Caco-2 (cell line): ENCODE measurements at regions not wholly inside any gene's neighbourhood (a gene's known extent, or its start where the extent isn't known, plus 50 kb on each side); places are given as distances from the start of the nearest gene placed in this dataset.

Source experiments
- BruUV-seq: library from RNA; stranded (reverse); fragments of 400-500 nt; replicated peaks from 2 replicates; lab custom pipeline; 2021; lab: Mats Ljungman, UMichigan
- CTCF ChIA-PET: fragments of 300-600 bp; sonication (Branson Sonifier 250); formaldehyde crosslinking; loops from one replicate; lab custom pipeline; 2022; ENCODE audit warnings: antibody characterized with exemption; lab: Charles Lee
- POLR2A ChIA-PET: fragments of 300-600 bp; sonication (Branson Sonifier 250); formaldehyde crosslinking; loops from one replicate; lab custom pipeline; 2022; ENCODE audit warnings: antibody characterized with exemption; lab: Charles Lee
- DNase-seq, 2 experiments: peaks; one replicate each; pipeline versions ENCODE4 v3.0.0 to v3.0.0-alpha.2; 2020 to 2022
- H3K27me3 ChIP-seq: replicated peaks from 2 replicates; pipeline ENCODE4 v1.6.0; 2011; ENCODE audit warnings: low read length; ENCODE audit not compliant: control insufficient read depth, insufficient read depth
- H3K36me3 ChIP-seq: 2 replicates; pipeline ENCODE4 v1.5.1; 2011; ENCODE audit warnings: low read length; ENCODE audit not compliant: control insufficient read depth, insufficient read depth
- H3K4me1 ChIP-seq: fragments of 250-450 bp; sonication (Bioruptor Pico); 2 replicates; pipeline ENCODE4 v1.5.1; 2020; ENCODE audit warnings: mild to moderate bottlenecking
- H3K4me3 ChIP-seq: 2 replicates; pipeline ENCODE4 v1.5.1; 2011; ENCODE audit warnings: low read depth, mild to moderate bottlenecking, control low read depth, low read length
- H3K9me3 ChIP-seq: fragments of 250-450 bp; sonication (Bioruptor Pico); 2 replicates; pipeline ENCODE4 v1.5.1; 2020; ENCODE audit warnings: mild to moderate bottlenecking, moderate library complexity
- H3K27ac Mint-ChIP-seq: one replicate; pipeline ENCODE4 v1.8.0; 2022; ENCODE audit warnings: mixed read lengths; ENCODE audit not compliant: unreplicated experiment
- H3K27me3 Mint-ChIP-seq: one replicate; pipeline ENCODE4 v1.8.0; 2022; ENCODE audit warnings: mixed read lengths; ENCODE audit not compliant: insufficient read depth, unreplicated experiment
- H3K36me3 Mint-ChIP-seq: one replicate; pipeline ENCODE4 v1.8.0; 2022; ENCODE audit warnings: mild to moderate bottlenecking, mixed read lengths; ENCODE audit not compliant: insufficient read depth, unreplicated experiment
- H3K4me1 Mint-ChIP-seq: one replicate; pipeline ENCODE4 v1.8.0; 2022; ENCODE audit warnings: low read depth, mixed read lengths; ENCODE audit not compliant: unreplicated experiment
- H3K4me3 Mint-ChIP-seq: one replicate; pipeline ENCODE4 v1.8.0; 2022; ENCODE audit warnings: mild to moderate bottlenecking, moderate library complexity, mixed read lengths; ENCODE audit not compliant: unreplicated experiment
- H3K9me3 Mint-ChIP-seq: one replicate; pipeline ENCODE4 v1.8.0; 2022; ENCODE audit warnings: mixed read lengths; ENCODE audit not compliant: unreplicated experiment
- CTCF ChIP-seq, 2 experiments: fragments of 200-600 bp in 1 of 2; IDR thresholded peaks; 1 replicate in 1 of 2; 2 replicates in 1 of 2; pipeline versions ENCODE4 v1.5.1 to v1.8.0; 2011 to 2022; ENCODE audit warnings: antibody characterized with exemption in 1 of 2, control low read depth in 1 of 2, inconsistent platforms in 1 of 2, low read depth in 1 of 2, low read length in 1 of 2, mild to moderate bottlenecking in 1 of 2, moderate library complexity in 1 of 2; ENCODE audit not compliant: insufficient read depth in 1 of 2, severe bottlenecking in 1 of 2, unreplicated experiment in 1 of 2
- intact Hi-C: fragments of 100-400 bp; cut with micrococcal nuclease; formaldehyde crosslinking; loops from one replicate; pipeline ENCODE4 v1.10.0; 2022; ENCODE audit not compliant: unreplicated experiment

DNA sequence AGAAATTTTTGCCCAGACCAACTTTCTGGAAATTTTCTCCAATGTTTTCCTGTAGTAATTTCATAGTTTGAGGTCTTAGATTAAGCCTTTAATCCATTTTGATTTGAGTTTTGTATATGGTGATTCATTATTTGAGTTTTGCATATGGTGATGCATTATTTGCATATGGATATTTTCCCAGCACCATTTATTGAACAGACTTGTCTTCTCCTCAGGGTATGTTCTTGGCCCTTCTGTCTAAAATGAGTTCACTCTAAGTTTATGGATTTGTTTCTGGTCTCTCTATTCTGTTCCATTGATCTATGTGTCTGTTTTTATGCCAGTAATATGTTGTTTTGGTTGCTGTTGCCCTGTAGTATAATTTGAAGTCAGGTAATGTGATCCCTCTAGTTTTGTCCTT lies 139.3 kb downstream of the SLC25A46 start:
- intact Hi-C loops = no loop called here
- H3K27ac Mint-ChIP-seq = no peak overlapping the region
- ChIA-PET POLR2A (no interaction called here), CTCF (no interaction called here)
- no peaks in the 10 kb centered on the region for H3K4me1 Mint-ChIP-seq
- H3K4me3 Mint-ChIP-seq = no peak overlapping the region
- H3K9me3 Mint-ChIP-seq = no peaks in the 10 kb centered on the region
- Histone ChIP-seq H3K36me3 (no peaks in the 10 kb centered on the region), H3K4me1 (no peaks in the 10 kb centered on the region), H3K27me3 (no peaks in the 10 kb centered on the region), H3K4me3 (no peak overlapping the region), H3K9me3 (no peaks in the 10 kb centered on the region)
- no peak for DNase-seq
- no TSS peak for BruUV-seq
- no peaks in the 10 kb centered on the region for H3K36me3 Mint-ChIP-seq
- H3K27me3 Mint-ChIP-seq = no peaks in the 10 kb centered on the region
- no peak for TF ChIP-seq CTCF (IDR thresholded peaks at IDR 0.05; ENCODE audit: insufficient read depth in 1 of 2, low read depth in 1 of 2, low read length in 1 of 2, severe bottlenecking in 1 of 2, unreplicated experiment in 1 of 2)

DNA sequence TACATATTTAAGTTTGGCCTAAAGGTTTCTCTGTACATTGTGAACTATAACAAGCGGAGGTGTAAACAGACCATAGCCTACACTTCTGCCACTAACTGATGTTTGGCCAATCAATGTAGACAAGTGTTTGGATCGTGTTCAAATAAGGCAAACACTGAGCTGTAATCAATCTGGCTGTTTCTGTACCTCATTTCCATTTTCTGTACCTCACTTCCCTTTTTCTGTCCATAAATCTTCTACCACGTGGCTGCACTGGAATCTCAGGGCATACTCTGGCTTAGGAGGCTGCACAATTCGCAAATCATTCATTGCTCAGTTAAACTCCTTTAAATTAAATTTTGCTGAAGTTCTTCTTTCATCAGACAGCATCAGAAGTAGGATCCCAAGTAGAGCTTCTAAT lies 140.9 kb downstream of the SLC25A46 start:
- Mint-ChIP-seq H3K4me1 (no peaks in the 10 kb centered on the region), H3K9me3 (no peaks in the 10 kb centered on the region), H3K4me3 (no peak overlapping the region), H3K27me3 (no peaks in the 10 kb centered on the region), H3K36me3 (no peaks in the 10 kb centered on the region), H3K27ac (no peak overlapping the region)
- no peaks in the 10 kb centered on the region for H3K36me3 ChIP-seq
- BruUV-seq = no TSS peak
- H3K4me1 ChIP-seq = no peaks in the 10 kb centered on the region
- no peaks in the 10 kb centered on the region for H3K27me3 ChIP-seq
- ChIA-PET POLR2A (no interaction called here), CTCF (no interaction called here)
- no peaks in the 10 kb centered on the region for H3K9me3 ChIP-seq
- H3K4me3 ChIP-seq = no peak overlapping the region
- DNase-seq = no peak
- intact Hi-C loops = no loop called here
- no peak for TF ChIP-seq CTCF (IDR thresholded peaks at IDR 0.05; ENCODE audit: insufficient read depth in 1 of 2, low read depth in 1 of 2, low read length in 1 of 2, severe bottlenecking in 1 of 2, unreplicated experiment in 1 of 2)

- POLR2A ChIA-PET = no interaction called here
- CTCF ChIA-PET = no interaction called here
- H3K4me3 Mint-ChIP-seq = no peak overlapping the region
- no TSS peak for BruUV-seq
- Histone ChIP-seq H3K4me3 (no peak overlapping the region), H3K4me1 (no peaks in the 10 kb centered on the region), H3K27me3 (no peaks in the 10 kb centered on the region), H3K36me3 (no peaks in the 10 kb centered on the region), H3K9me3 (no peaks in the 10 kb centered on the region)
- no peak for DNase-seq
- H3K9me3 Mint-ChIP-seq = no peaks in the 10 kb centered on the region
- intact Hi-C loops = no loop called here
- no peaks in the 10 kb centered on the region for H3K36me3 Mint-ChIP-seq
- no peak overlapping the region for H3K27ac Mint-ChIP-seq
- TF ChIP-seq CTCF (IDR thresholded peaks at IDR 0.05; ENCODE audit: insufficient read depth in 1 of 2, low read depth in 1 of 2, low read length in 1 of 2, severe bottlenecking in 1 of 2, unreplicated experiment in 1 of 2) = no peak
- H3K27me3 Mint-ChIP-seq = no peaks in the 10 kb centered on the region
- H3K4me1 Mint-ChIP-seq = no peaks in the 10 kb centered on the region
These were observed 141.6 kb downstream of the SLC25A46 start for GRCh38 chr5:110880413-110880812.
